ENCODE measurements at regions not wholly inside any gene's neighbourhood (a gene's known extent, or its start where the extent isn't known, plus 50 kb on each side); places are given as distances from the start of the nearest gene placed in this dataset.
"Not testable (repeated sequence)": the region's sequence is repeated elsewhere in the genome, so short reads cannot be mapped to it uniquely, and the experiment has no call there.

DNA sequence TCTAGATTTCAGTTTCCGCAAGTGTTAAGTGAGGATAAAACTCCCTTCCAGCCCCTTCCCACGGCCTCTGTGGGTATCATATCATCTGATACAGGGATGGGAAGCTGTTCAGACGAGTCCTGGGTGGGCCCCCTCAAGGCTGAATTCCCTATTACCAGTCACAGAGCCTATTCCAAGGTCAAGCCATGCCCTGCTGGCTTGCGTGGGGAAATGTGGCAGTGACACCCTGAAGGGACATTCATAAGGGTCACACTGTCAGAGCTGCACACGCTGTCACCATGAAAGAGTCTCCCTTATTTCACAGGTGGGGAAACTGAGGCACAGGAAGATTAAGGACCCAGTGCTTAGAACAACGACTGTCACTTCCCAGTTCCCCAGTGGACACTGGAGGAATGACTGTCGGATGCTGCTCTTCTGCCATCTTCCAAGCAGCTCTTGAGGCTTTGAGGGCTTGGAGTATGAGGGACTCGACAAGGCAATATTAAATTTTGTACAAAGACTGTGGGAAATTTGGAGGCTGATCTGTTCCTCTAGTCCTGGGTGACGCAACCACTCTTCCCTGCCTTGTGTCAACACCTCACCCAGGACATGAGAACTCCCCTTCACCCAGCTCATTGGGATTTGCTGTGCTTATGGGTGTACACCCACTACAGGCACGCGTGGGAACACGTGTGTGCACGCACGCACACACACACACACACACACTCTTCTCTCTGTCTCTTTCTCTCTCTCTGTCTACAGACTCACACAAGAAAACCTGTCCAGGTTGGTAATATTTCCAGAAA, 386.0 kb downstream of the RPS24 start:
- DNase-seq = no peak

DNA sequence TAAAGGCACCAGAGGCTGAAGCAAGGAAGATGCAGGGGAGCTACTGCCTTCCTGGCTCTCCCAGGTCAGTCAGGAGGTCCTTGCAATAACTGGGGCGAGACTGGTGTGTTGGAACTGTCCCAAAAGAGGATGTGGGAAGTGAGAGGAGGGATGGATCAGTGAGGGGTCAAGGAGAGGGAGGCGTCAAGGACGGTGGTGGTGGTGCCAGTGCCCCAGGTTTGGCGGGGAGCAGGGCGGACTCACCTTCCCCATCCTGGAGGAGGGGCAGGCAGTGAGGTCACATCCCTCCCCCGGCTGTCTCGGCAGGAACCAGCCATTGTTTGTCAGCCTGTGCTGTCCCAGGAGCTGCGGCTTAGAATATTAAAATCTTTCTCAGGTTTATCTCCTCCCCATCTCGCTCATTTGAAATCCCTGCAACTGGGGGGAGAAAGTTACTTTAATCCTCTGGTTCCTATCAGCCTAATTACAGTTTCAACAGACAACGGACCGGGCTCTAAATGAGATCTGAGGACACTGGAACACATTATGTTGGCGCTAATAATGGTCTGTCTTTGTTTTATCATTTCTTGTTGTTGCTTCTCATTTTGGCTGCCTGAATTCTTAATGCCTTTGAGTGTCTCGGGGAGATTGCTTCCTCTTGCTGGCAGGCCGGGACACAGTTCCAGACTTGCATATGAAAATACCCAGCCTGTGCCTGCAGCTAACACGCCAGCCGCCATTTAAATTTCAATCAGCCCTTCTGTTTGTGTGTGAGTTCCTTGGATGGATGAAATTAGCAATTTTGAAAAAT, 387.5 kb downstream of the RPS24 start:
- DNase-seq = no peak

DNA sequence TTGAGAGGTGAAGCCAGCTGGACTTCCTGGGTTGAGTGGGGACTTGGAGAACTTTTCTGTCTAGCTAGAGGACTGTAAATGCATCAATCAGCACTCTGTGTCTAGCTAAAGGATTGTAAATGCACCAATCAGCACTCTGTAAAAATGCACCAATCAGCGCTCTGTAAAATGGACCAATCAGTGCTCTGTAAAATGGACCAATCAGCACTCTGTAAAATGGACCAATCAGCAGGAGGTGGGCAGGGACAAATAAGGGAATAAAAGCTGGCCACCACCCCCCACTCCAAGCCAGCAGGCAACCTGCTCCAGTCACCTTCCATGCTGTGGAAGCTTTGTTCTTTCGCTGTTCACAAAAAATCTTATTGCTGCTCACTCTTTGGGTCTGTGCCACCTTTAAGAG, 390.4 kb downstream of the RPS24 start:
- DNase-seq = not testable (repeated sequence)

DNA sequence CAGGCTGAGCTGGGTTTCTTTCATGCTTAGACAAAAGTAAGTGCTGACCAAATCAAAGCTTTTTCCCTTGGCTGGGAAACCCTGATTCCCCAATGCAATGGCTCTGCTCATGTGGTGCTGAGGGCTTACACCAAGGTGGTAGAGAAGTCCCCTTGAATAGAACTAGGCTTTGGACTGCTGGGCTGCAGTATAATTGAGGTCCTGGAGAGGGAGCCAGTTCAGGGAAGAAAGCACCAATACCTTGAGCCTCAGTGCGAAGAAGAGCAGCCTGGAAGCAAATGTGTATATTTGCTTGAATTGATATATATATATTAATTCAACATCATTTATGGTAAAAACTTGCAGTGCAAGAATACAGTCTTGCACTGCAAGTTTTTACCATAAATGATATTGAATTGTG, 391.1 kb downstream of the RPS24 start:
- no peak for DNase-seq

DNA sequence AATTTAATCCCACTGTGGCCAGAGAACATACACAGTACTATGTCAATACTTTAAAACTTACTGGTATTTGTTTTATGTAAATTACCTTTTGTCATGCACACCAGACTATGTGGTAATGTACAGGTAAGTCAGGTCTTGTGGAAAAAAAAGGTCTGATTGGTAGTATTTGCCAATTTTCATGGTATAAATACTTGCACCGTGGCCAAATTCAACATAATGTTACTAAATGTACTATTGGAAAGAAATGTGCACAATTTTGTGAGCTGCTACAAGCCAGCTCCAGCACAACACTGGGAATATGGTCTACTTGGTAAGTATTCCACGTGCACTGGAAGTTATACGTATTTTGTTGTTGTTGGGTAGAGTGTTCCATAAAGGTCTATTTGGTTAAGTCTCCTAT, 392.5 kb downstream of the RPS24 start:
- DNase-seq = no peak

DNA sequence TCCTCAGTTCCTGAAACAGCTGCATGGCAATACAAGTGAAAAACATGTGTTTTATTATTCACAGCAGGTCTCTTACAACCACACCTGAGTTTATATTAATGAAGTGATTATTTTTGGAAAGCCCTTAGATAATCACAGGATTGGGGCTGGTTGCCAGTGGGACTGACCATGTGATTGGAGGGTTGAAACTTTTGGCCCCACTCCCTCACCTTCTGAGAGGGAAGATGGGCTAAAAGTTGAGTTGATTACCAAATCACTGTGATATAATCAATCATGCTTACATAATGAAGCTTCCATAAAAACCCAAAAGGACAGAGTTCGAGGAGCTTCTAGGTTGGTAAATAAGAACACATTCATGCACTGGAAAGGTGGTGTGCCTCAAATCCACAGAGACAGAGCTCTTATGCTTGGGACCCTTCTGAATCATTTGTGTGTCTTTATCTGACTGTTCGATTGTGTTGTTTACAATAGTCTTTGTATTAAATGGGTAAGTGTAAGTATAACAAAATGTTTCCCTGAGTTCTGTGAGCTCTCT, 393.9 kb downstream of the RPS24 start:
- no peak for DNase-seq

DNA sequence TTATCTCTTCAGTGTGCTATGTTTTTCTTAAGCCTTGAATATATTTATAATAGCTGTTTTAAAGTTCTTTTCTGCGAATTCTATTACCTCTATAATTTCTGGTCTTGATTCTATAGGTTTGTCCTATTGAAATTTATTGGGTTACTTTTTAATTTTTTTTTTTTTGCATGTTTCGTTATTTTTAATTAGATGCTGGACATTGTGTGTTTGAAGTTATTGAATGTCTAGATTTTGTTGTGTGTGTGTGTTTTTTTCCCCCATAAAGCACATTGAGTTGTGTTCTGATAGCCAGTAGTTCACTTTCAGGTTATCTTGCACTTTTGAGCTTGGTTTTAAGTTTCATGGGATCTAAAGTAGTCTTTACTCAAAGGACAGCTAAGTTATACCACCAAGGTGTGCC, 394.9 kb downstream of the RPS24 start:
- no peak for DNase-seq

DNA sequence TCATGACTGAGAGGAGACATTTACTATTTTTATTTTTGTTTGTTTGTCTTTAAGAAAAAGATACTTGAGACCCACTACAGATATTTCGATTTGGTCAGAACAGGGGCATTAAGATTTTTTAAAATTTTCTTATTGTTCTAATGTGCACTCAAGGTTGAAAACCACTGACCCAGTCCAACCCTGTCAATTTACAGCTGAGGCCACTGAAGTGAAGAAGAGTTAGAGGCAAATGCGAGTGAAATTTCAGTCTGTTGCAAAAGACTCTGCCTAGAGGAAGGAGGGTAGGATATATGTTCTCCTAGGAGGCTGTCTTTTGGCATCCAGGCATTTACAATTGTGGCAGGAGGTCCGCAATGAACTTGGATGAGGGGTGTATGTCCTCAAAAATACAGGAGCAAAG, 396.3 kb downstream of the RPS24 start:
- DNase-seq = no peak

DNA sequence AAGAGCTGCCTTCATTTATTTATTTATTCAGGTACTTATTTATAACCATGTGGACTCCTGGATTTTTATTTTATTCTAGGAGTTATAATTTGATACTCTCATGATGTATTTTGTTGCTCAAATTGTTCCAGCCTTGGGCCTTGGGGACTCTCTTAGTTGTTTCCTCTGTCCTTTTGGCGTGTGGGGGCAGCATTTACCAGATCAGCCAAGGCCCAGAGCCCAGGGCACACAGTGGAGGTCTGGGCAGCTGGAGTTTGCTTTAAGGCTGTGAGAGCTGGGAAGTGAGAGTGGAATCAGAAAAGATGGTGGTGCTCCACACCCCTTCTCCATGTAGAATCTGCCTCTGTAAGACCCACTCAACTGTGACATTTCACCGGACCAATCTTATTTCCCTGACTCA, 398.9 kb downstream of the RPS24 start:
- DNase-seq = no peak

DNA sequence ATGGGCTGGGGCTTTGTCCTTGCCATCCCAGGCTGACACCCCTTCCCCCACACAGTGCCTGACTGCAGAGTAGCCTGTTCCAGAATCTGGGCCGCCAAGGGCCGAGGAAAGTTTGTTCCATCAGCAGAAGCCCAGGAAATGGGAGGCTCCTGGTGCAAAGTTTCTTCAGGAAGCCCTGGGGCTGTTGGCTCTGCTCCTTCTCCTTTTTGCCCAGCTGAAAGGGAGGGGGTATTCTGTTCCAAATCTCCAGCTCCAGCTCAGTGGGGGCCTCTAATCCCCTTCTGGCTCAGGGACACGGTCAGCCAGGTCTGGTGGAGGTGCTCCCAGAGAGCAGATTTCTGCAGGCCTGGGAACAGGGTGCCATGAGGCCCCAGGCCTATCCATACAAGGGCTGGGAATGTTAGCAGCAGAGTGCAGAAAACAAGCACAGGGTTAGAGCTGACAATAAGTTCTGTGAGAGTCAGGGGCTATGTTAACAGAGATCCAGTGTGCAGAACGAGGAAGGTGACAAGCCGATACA, 399.5 kb downstream of the RPS24 start:
- DNase-seq = no peak

DNA sequence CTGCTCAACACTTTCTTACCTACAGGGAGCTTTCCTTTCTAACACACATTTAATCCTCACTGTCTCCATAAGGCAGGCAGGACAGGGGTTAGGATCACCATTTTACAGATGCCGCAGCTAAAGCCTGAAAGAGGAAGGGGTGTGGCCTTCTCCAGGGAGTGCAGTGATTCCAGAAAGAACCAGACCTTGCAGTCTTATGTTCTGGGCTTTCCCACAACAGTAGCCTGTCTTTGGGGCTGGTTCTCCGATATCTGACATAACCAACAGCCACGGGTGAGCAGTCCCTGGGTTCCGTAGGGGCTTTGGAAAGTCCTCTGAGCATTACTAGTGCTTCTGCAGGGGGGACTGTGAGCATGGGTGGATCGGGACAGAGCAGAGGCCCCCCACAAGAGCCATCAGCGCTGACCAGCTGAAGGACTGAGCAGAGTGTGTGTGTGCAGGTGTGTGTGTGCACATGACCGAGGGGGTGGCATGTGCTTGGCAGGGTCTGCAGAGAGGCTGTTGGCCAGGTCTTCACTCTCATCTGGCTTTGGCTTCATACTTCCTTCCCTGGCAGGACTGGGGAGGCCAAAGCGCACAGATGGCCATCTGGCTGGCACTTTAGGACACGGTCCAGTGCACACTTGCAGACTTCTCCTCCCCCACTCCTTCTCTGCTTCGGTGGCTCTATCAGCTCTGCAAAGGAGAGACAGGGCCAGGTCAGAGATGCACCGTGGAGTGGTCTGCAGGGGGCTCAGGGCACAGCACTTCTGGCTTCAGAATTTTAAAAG, 400.3 kb downstream of the RPS24 start:
- DNase-seq = no peak

DNA sequence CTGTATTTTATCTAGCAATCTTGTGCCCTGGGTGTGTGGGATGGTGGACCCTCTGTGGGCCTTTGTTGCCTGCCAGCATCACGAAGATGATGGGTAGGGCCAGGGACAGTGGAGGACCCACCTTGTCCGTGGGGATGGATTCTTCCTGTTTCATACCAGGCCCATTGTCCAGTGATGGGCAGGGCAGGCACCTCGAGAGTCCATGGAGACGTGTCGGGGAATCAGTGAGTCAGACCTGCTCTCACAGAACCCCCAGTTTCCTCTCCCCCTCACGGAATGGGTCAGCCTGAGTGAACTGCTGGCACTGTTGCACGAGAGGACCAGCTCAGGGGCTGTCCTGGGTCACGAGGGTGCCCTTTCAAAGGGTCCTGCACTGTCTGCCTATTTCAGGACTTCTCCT, 401.2 kb downstream of the RPS24 start:
- no peak for DNase-seq

DNA sequence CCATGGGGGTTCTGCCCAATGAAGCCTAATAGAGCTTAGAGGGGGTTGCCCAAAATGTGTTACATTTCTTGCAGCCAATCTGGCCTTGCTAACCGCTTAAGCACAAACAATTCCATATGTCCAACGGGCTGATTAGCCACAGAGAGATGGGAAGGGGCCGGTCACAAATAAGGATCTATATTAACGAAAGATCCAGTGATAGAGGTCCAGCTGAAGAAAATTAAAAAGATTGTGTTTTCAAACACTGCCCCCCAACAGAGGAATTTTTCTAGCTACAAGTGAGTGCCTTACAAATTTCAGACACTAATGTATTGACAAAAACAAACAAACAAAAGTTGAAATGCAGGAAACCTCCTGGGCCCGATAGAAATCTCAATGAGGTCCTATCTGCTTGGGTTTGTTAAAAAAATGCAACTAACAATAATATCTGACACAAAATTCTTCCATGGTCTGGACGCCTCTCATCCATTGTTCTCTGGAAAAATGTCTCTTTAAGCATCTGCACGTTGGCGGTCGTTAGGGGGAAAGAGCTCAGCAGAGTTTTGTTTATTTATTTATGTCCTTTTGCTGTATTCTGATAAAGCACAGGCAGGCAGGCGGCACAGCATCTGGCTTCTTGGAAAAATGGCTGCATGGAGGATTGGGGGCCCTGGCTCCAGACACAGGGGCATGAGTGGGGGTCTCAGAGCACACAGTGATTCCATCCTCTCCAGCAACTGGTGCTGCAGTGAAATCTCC, 402.0 kb downstream of the RPS24 start:
- no peak for DNase-seq

DNA sequence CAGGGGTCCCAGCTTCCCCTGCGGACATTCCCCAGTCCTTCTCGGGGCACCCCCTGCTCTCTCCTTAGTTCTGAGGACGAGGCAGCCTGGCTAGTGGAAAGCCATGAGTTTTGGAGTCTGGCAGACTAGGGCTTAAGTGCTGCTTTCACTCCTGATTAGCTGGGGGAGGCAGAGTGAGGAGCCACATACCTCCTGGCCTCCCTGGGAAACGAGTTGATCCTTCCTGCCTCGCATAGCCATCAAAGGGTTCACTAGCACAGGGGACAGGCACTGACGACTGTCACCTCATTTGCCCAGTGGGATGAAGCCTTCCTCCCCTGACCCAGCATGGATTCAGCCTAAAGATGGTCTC, 402.5 kb downstream of the RPS24 start:
- no peak for DNase-seq

DNA sequence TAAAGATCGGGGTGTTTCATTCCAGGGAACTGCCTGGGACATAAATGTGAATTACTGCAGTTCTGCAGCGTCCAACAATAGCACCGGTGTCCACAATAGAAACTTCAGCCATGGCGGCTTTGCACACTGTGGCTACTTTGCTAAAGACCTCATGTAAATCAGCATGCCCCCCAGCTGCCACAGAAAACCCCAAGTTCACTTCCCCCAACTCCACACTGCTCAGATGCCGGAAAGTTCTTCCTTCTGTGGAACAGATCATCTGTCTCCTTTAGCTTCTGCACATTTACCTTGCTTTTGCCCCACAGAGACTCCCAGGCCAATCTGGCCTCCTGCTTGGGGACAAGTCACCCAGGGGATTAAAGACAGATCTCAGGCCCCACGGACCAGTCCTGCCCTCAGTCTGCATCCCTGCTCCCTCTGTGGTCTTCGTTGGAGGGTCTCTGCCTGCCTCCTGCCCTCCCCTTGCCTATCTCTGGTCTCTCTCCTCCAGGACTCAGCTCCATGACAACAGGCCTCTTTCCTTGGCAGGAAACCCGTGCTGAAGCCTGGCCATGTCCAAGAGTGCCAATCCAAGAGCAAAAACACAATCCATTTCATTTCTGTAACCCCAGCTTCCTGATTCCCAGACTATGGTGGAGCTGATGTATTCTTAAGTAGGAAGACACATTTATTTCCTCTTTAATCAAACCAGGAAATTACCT, 403.2 kb downstream of the RPS24 start:
- DNase-seq = no peak

DNA sequence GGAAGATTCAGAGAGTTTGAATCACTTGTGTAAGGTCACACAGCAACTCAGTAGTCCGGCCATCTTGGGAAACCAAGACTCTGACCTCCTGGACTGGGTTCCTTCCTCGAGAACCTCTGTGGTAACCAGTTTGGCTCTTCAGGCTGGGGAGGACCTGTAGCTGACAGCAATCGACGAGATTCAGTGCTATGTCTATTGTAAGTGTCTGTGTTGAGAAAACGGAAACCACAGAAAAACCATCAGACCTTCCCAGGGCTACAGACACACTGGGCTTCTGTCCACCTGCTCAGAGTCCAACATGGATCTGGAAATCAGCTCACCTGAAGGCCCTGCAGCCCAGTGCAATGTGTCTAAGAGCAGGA, 403.7 kb downstream of the RPS24 start:
- no peak for DNase-seq

DNA sequence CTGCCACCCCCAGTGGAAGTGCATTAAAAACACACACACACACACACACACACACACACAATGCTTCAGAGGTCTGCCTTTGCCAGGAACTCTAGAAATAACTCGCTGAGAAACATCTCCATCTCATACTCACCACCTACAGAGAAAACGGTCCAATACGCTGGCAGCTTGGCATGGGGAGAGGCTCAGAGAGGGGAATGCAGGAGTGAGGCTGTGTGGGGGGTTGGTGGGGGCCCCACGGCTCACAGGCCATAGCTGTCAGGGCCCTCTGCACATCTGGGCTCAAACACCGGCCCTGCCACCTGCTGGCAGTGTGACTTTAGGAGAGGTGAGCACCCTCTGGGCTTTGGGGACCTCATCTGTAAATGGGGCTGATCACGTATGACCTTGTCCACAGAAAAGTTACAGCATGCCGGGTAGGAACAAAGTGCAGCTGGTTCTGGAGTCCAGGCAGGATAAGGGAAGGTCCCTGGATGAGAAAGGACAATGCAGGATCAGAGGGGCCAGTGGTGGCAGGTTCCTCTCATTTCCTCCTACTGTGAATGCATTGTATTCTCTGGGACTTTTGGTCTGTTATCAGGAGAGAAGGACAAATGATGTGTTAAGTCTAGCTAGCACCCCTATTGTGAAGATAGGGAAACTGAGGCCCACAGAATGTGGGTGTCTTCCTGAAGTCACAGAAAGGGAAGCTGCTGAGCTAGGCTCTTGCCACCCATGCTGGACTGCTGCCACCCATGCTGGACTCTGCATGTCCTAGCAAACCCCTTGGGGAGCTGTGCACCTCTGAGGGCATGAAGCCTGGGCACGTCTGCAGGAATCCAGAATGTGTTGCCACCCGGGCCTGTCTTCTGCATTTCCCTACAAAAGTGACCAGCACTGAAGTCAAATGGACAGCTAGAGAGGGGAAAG, 404.6 kb downstream of the RPS24 start:
- DNase-seq = no peak

DNA sequence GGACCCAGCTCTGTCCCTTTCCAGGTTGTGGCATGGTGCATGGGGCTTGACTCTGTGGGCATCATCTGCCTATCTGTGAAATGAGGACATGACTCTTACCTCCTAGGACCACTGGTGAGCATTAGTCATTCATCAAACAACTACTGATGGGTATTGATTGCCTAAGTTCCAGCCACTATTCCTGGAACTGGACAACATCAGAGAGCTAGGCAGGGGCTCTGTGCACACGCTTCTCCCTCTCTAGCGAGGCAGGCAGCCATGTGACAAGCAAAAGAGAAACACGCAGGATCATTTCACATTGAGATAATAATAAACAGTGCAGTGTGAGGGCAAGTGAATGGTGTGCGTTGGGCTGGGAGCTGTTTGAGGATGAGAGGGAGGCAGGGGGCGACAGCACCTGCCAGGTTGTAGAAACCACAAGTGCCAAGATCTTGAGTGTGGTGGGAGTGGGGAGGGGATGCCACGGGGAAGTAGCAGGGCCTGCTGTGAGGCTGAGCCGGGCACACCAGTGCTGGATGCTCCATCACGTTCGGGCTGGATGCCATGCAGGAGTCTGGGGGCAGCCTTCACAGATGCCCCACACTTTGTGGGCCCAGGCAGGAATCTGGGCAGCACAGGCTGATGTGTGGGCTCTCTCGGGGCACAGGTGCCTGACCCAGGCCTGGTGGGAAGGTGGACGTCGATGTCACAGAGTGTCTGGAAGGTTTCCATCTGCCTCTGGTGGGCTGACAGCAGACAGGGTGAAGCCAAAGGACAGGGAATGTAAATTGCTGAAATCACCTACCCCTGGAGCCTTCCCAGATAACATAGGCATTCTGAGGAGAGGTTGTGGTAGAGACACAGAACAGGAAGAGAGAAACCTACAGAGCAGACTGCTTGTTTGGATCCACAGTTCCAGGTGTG, 405.5 kb downstream of the RPS24 start:
- no peak for DNase-seq

DNA sequence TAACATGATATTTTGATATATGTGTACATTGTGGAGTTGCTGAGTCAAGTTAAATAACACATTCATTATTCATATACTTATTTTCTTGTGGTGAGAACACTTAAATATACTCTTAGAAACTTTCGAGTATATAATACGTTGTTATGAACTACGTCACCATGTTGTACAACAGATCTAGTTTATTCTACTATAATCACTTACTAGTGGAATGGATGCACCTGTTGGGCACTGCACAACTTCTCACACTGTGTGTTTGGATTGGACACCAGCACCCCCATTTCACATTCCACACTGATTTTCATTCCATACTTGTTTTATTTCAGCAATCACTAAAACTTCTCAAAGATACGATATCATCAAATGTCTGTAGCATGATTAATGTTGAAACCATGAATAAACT, 407.3 kb downstream of the RPS24 start:
- no peak for DNase-seq

DNA sequence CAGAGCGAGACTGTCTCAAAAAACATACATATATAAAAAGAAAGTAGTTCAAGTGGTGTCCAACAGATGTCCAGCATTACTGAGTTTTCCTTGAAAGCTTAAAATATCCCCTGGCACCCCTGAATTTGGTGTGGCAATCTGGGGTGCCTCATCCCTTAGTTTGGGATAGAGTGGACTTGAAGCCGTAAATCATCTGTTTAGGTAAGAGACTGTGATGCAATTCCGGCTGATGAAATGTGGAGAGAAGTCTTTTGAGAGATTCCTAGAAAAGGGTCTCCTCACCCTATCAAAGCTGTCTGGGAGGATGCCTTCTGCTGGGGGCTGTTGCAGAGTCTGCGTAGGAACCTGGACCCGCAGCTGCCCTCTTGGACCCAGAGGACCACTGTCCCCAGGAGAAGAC, 408.0 kb downstream of the RPS24 start:
- no peak for DNase-seq
